ENCODE measurements at regions not wholly inside any gene's neighbourhood (a gene's known extent, or its start where the extent isn't known, plus 50 kb on each side); places are given as distances from the start of the nearest gene placed in this dataset.

GRCh38 chrX:13373431-13374187 is 53.8 kb upstream of the ATXN3L start:
- no peaks in the 10 kb centered on the region for H3K36me3 ChIP-seq
- DNase-seq (ENCODE audit: extremely low spot score in 2 of 2) = no peak
- no peaks in the 10 kb centered on the region for H3K9me3 ChIP-seq
- no peaks in the 10 kb centered on the region for H3K27me3 ChIP-seq
- peaks cover 4% of the 10 kb centered on the region for H3K4me1 ChIP-seq
- TF ChIP-seq POLR2A (IDR thresholded peaks at IDR 0.05) (no peak), POLR2AphosphoS5 (IDR thresholded peaks at IDR 0.05; ENCODE audit: insufficient read depth in 1 of 2, low read depth in 1 of 2) (peak in 1 of 2 donors; percentile 45)
- H3K27ac ChIP-seq = peak overlapping the region; percentile 55
- H3K4me3 ChIP-seq = no peak overlapping the region
- intact Hi-C loops (cut with DNase I) = no loop called here

DNA sequence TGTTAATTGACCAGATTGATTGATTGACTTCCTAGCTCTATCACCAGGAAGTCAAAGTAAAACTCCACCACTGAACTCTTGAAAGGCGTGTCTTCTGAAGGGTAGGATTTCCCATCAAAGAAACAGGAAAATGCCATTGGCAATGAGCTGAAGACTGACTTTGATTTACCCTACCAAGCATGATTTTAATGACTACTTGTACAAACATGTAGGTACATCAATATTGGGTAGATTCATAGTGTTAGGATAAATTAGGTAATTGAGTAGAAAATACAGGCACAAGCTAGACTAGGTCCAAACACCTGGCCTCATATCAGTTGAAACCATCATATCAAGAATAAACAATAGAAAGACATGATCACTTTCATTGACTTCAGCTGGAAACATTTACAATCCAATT is 53.2 kb upstream of the ATXN3L start:
- DNase-seq (ENCODE audit: extremely low spot score in 2 of 2) = no peak
- Histone ChIP-seq H3K36me3 (no peaks in the 10 kb centered on the region), H3K27me3 (no peaks in the 10 kb centered on the region), H3K27ac (peak overlapping the region; percentile 55), H3K9me3 (no peaks in the 10 kb centered on the region), H3K4me1 (peaks cover 4% of the 10 kb centered on the region), H3K4me3 (no peak overlapping the region)
- intact Hi-C loops (cut with DNase I) = no loop called here
- TF ChIP-seq POLR2A (IDR thresholded peaks at IDR 0.05) (no peak), CTCF (IDR thresholded peaks at IDR 0.05) (no peak), POLR2AphosphoS5 (IDR thresholded peaks at IDR 0.05; ENCODE audit: insufficient read depth in 1 of 2, low read depth in 1 of 2) (no peak)

DNA sequence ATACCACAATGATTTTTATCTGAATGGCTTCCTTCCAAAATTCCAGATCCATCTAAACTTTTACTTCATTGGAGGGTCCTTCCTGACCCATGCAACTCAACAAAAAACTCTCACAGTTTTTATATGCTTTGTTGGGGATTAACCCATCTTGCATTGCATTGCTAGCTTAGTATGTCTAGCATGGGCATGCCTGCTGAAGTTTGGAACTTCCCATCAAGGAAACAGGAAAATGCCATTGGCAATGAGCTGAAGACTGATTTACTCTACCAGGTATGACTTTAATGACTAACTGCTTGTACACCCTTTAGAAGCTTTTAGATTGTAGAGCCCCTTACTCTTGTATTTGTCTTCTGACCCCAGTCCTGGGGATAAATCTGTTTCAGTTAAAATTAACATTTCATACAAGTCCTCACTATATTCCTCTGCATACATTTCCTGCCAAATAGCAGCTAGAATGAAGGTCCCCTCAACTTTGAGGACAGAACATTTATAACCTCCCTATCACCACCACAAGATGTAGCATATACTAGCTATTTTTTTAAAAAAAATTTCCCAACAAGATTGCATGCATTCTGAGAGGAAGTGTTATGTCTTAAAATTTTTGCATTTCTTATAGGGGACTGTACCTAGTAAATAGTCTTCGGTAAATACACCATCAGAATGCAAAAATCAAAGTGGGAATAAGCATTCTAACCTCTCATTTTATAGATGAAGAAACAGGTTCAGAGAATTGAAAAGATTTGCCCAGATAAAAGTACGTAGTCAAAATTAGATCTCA is 52.5 kb upstream of the ATXN3L start:
- DNase-seq (ENCODE audit: extremely low spot score in 2 of 2) = no peak
- Histone ChIP-seq H3K36me3 (no peaks in the 10 kb centered on the region), H3K4me1 (peaks cover 4% of the 10 kb centered on the region), H3K9me3 (no peaks in the 10 kb centered on the region), H3K27ac (peak overlapping the region; percentile 55), H3K4me3 (no peak overlapping the region), H3K27me3 (no peaks in the 10 kb centered on the region)
- intact Hi-C loops (cut with DNase I) = no loop called here
- TF ChIP-seq CTCF (IDR thresholded peaks at IDR 0.05) (no peak), POLR2AphosphoS5 (IDR thresholded peaks at IDR 0.05; ENCODE audit: insufficient read depth in 1 of 2, low read depth in 1 of 2) (no peak), POLR2A (IDR thresholded peaks at IDR 0.05) (no peak)

GRCh38 chrX:13371186-13371585 is 51.3 kb upstream of the ATXN3L start:
- TF ChIP-seq POLR2AphosphoS5 (IDR thresholded peaks at IDR 0.05; ENCODE audit: insufficient read depth in 1 of 2, low read depth in 1 of 2) (no peak), CTCF (IDR thresholded peaks at IDR 0.05) (no peak), POLR2A (IDR thresholded peaks at IDR 0.05) (no peak)
- peaks cover 4% of the 10 kb centered on the region for H3K4me1 ChIP-seq
- no peak overlapping the region for H3K4me3 ChIP-seq
- intact Hi-C loops (cut with DNase I) = no loop called here
- H3K27me3 ChIP-seq = no peaks in the 10 kb centered on the region
- H3K9me3 ChIP-seq = no peaks in the 10 kb centered on the region
- DNase-seq (ENCODE audit: extremely low spot score in 2 of 2) = no peak
- H3K27ac ChIP-seq = no peak overlapping the region
- no peaks in the 10 kb centered on the region for H3K36me3 ChIP-seq

DNA sequence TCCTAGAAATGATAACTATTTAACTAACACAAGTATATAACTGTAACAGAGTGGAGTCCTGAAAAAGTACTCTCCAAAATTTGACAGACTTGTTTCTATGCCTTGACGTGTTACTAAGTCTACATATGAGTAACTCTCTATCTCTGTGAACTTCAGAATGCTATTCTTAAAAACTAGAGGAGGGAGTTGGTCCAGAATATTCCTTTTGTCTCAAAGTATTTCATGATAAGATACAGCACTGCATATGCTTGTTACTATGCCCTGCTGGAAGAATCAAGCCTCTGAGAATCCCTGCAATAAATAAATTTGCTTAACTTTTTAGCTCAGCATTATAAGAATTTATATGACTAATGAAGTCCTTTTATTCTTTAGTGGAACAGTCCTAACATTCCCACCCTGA is 50.9 kb upstream of the ATXN3L start:
- Histone ChIP-seq H3K27ac (no peak overlapping the region), H3K27me3 (no peaks in the 10 kb centered on the region), H3K9me3 (no peaks in the 10 kb centered on the region), H3K4me1 (peaks cover 4% of the 10 kb centered on the region), H3K4me3 (no peak overlapping the region), H3K36me3 (no peaks in the 10 kb centered on the region)
- intact Hi-C loops (cut with DNase I) = no loop called here
- DNase-seq (ENCODE audit: extremely low spot score in 2 of 2) = no peak
- TF ChIP-seq POLR2A (IDR thresholded peaks at IDR 0.05) (no peak), CTCF (IDR thresholded peaks at IDR 0.05) (no peak), POLR2AphosphoS5 (IDR thresholded peaks at IDR 0.05; ENCODE audit: insufficient read depth in 1 of 2, low read depth in 1 of 2) (no peak)

Measured in vagina (tissue), 2 donors.